OCI-LY1 (cell line): ENCODE measurements at regions not wholly inside any gene's neighbourhood (a gene's known extent, or its start where the extent isn't known, plus 50 kb on each side); places are given as distances from the start of the nearest gene placed in this dataset.

Source experiments
- CTCF ChIP-seq: fragments of 200-600 bp; sonication (generic), shearing (Covaris generic); IDR thresholded peaks from 2 replicates; pipeline ENCODE4 v1.5.1; 2017; ENCODE audit warnings: mild to moderate bottlenecking, antibody characterized with exemption, low read length, moderate library complexity, mixed read lengths
- EZH2 ChIP-seq: fragments of 200-600 bp; sonication (generic), shearing (Covaris generic); IDR thresholded peaks from 2 replicates; pipeline ENCODE4 v1.8.0; 2017; ENCODE audit warnings: borderline replicate concordance, mixed run types, mild to moderate bottlenecking, antibody characterized with exemption, low read length, moderate library complexity, mixed read lengths

GRCh38 chr5:33046091-33046490 lies 335.0 kb downstream of the NPR3 start:
- TF ChIP-seq CTCF, result no peak
- TF ChIP-seq EZH2, result no peak
